Cardiac fibroblast (primary cell): ENCODE measurements at regions not wholly inside any gene's neighbourhood (a gene's known extent, or its start where the extent isn't known, plus 50 kb on each side); places are given as distances from the start of the nearest gene placed in this dataset.
"Not testable (repeated sequence)": the region's sequence is repeated elsewhere in the genome, so short reads cannot be mapped to it uniquely, and the experiment has no call there.

Experiments used
- DNase-seq, 2 donors: peaks; one replicate each; pipeline versions ENCODE4 v3.0.0 to v3.0.0-alpha.2; 2010; ENCODE audit warnings: low read depth in 2 of 2
- H3K4me3 ChIP-seq, 2 donors: replicated peaks in 1 of 2; 1 replicate in 1 of 2; 2 replicates in 1 of 2; pipeline ENCODE4 v1.5.1; 2011; ENCODE audit warnings: low read depth in 2 of 2, low read length in 2 of 2, mild to moderate bottlenecking in 2 of 2, moderate library complexity in 1 of 2
- CTCF ChIP-seq: IDR thresholded peaks from one replicate; pipeline ENCODE4 v1.5.1; 2011; ENCODE audit warnings: low read depth, mild to moderate bottlenecking, low read length, inconsistent platforms

GRCh38 chr15:99788156-99788555 lies 54.9 kb upstream of the LYSMD4 start:
- no peak for TF ChIP-seq CTCF
- no peak for DNase-seq
- no peak overlapping the region for H3K4me3 ChIP-seq

GRCh38 chr15:99784800-99785199 lies 51.6 kb upstream of the LYSMD4 start:
- not testable (repeated sequence) for DNase-seq, H3K4me3 ChIP-seq

- H3K4me3 ChIP-seq: not testable (repeated sequence)
Observed at GRCh38 chr15:99783918-99784619, 50.8 kb upstream of the LYSMD4 start.

More at GRCh38 chr15:99783918-99784619, 50.8 kb upstream of the LYSMD4 start:
- DNase-seq: not testable (repeated sequence)
